ENCODE measurements at regions not wholly inside any gene's neighbourhood (a gene's known extent, or its start where the extent isn't known, plus 50 kb on each side); places are given as distances from the start of the nearest gene placed in this dataset.

- Mint-ChIP-seq H3K4me3 (ENCODE audit: unreplicated experiment) (no peak overlapping the region), H3K4me1 (ENCODE audit: low read depth, unreplicated experiment) (no peaks in the 10 kb centered on the region), H3K27me3 (ENCODE audit: low read depth, unreplicated experiment) (peaks cover 27% of the 10 kb centered on the region), H3K9me3 (ENCODE audit: unreplicated experiment) (peaks cover 4% of the 10 kb centered on the region), H3K27ac (ENCODE audit: unreplicated experiment) (no peak overlapping the region), H3K36me3 (ENCODE audit: low read depth, unreplicated experiment) (no peaks in the 10 kb centered on the region)
- Histone ChIP-seq H3K79me2 (ENCODE audit: insufficient read depth, low read length) (no peaks in the 10 kb centered on the region), H4K20me1 (ENCODE audit: insufficient read depth, low read length) (no peaks in the 10 kb centered on the region), H3K9me3 (ENCODE audit: insufficient read depth, low read depth, low read length) (no peaks in the 10 kb centered on the region), H3K4me2 (ENCODE audit: low read length) (no peak overlapping the region), H3K27ac (ENCODE audit: low read depth, low read length) (no peak overlapping the region), H3K4me3 (ENCODE audit: insufficient read depth, low read depth, low read length) (no peak overlapping the region), H2AFZ (ENCODE audit: low read depth, low read length) (no peak overlapping the region), H3K27me3 (ENCODE audit: insufficient read depth, low read length) (no peaks in the 10 kb centered on the region), H3K9ac (ENCODE audit: low read length) (no peak overlapping the region), H3K4me1 (ENCODE audit: insufficient read depth, low read length) (no peaks in the 10 kb centered on the region), H3K36me3 (ENCODE audit: insufficient read depth, low read length) (no peaks in the 10 kb centered on the region)
- TF ChIP-seq CTCF (IDR thresholded peaks at IDR 0.05; ENCODE audit: insufficient read depth, low read depth, low read length) (no peak), EZH2 (IDR thresholded peaks at IDR 0.05; ENCODE audit: insufficient read depth, low read length) (no peak)
- FAIRE-seq: no peak
- DNase-seq (ENCODE audit: low read depth): no peak
Observed at GRCh38 chr10:42995537-42995936, 81.3 kb upstream of the RET start.

DNA sequence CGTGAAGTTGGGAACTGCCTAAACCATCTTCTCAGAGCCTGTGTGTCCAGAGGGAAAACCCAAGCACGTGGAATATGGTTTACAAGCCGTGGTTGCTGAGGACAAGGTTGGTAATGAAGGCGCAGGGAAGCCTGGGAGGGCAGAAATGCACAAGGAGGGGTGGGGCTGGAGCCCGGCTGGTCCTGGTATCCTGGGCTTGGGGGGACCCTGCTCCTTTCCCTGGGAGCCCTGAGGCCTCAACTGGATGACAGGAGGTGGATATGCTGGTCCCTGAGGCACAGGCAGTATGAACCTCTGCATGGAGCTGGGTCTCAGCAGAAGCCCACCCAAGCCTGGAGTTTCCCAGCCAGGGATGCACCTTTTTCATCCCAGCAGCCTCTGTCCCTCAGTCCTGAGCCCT is 80.3 kb upstream of the RET start:
- H3K4me3 ChIP-seq (ENCODE audit: insufficient read depth, low read depth, low read length): no peak overlapping the region
- no peaks in the 10 kb centered on the region for H3K9me3 ChIP-seq (ENCODE audit: insufficient read depth, low read depth, low read length)
- Mint-ChIP-seq H3K9me3 (ENCODE audit: unreplicated experiment) (peaks cover 4% of the 10 kb centered on the region), H3K4me3 (ENCODE audit: unreplicated experiment) (no peak overlapping the region), H3K27me3 (ENCODE audit: low read depth, unreplicated experiment) (peaks cover 30% of the 10 kb centered on the region), H3K36me3 (ENCODE audit: low read depth, unreplicated experiment) (no peaks in the 10 kb centered on the region), H3K4me1 (ENCODE audit: low read depth, unreplicated experiment) (no peaks in the 10 kb centered on the region), H3K27ac (ENCODE audit: unreplicated experiment) (no peak overlapping the region)
- no peak overlapping the region for H3K4me2 ChIP-seq (ENCODE audit: low read length)
- H3K27ac ChIP-seq (ENCODE audit: low read depth, low read length): no peak overlapping the region
- no peaks in the 10 kb centered on the region for H4K20me1 ChIP-seq (ENCODE audit: insufficient read depth, low read length)
- H3K9ac ChIP-seq (ENCODE audit: low read length): no peak overlapping the region
- no peak for DNase-seq (ENCODE audit: low read depth)
- H3K79me2 ChIP-seq (ENCODE audit: insufficient read depth, low read length): no peaks in the 10 kb centered on the region
- H2AFZ ChIP-seq (ENCODE audit: low read depth, low read length): no peak overlapping the region
- H3K27me3 ChIP-seq (ENCODE audit: insufficient read depth, low read length): no peaks in the 10 kb centered on the region
- no peak for FAIRE-seq
- no peaks in the 10 kb centered on the region for H3K36me3 ChIP-seq (ENCODE audit: insufficient read depth, low read length)
- no peaks in the 10 kb centered on the region for H3K4me1 ChIP-seq (ENCODE audit: insufficient read depth, low read length)
- TF ChIP-seq EZH2 (IDR thresholded peaks at IDR 0.05; ENCODE audit: insufficient read depth, low read length) (no peak), CTCF (IDR thresholded peaks at IDR 0.05; ENCODE audit: insufficient read depth, low read depth, low read length) (no peak)

DNA sequence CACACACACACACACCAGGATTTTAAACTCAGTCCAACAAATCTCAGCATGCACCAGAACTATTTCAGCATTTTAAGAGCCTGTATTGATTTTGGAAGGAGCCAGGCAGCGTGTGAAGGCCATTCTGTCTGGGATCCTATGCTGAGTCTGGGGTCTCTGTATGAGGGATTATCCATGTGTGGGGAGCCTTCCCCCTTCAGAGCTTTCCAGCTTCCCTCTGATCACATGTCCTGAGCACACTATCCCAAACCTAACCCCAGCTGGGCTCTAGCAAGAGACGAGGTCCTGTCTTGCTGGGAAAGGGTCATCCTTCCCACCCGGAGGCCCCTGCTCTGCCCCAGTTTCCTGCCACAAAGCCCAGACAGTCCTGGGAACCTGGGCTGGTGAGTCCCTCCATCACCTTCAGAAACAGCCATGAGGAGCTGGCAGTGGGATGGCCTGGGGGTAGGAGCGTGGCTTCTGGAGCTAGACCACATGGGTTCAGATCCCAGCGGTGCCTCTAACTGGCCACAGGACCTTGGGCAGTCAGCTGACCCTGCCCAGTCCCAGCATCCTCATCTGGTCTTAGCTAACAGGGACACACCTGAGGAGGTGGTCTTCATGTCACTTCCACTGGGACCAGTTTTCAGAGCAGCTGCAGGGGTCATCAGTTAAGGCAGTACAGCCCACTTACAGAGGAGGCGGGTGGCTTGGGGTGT is 79.6 kb upstream of the RET start:
- H3K36me3 Mint-ChIP-seq (ENCODE audit: low read depth, unreplicated experiment): no peaks in the 10 kb centered on the region
- H3K36me3 ChIP-seq (ENCODE audit: insufficient read depth, low read length): no peaks in the 10 kb centered on the region
- H3K9ac ChIP-seq (ENCODE audit: low read length): no peak overlapping the region
- no peaks in the 10 kb centered on the region for H3K9me3 ChIP-seq (ENCODE audit: insufficient read depth, low read depth, low read length)
- no peak overlapping the region for H3K4me2 ChIP-seq (ENCODE audit: low read length)
- no peak overlapping the region for H2AFZ ChIP-seq (ENCODE audit: low read depth, low read length)
- no peaks in the 10 kb centered on the region for H3K4me1 Mint-ChIP-seq (ENCODE audit: low read depth, unreplicated experiment)
- TF ChIP-seq CTCF (IDR thresholded peaks at IDR 0.05; ENCODE audit: insufficient read depth, low read depth, low read length) (no peak), EZH2 (IDR thresholded peaks at IDR 0.05; ENCODE audit: insufficient read depth, low read length) (no peak)
- peaks cover 31% of the 10 kb centered on the region for H3K27me3 Mint-ChIP-seq (ENCODE audit: low read depth, unreplicated experiment)
- H3K79me2 ChIP-seq (ENCODE audit: insufficient read depth, low read length): no peaks in the 10 kb centered on the region
- no peaks in the 10 kb centered on the region for H3K4me1 ChIP-seq (ENCODE audit: insufficient read depth, low read length)
- no peak overlapping the region for H3K27ac ChIP-seq (ENCODE audit: low read depth, low read length)
- no peak overlapping the region for H3K4me3 ChIP-seq (ENCODE audit: insufficient read depth, low read depth, low read length)
- FAIRE-seq: no peak
- DNase-seq (ENCODE audit: low read depth): no peak
- no peaks in the 10 kb centered on the region for H4K20me1 ChIP-seq (ENCODE audit: insufficient read depth, low read length)
- H3K27me3 ChIP-seq (ENCODE audit: insufficient read depth, low read length): no peaks in the 10 kb centered on the region
- H3K9me3 Mint-ChIP-seq (ENCODE audit: unreplicated experiment): peaks cover 4% of the 10 kb centered on the region
- H3K27ac Mint-ChIP-seq (ENCODE audit: unreplicated experiment): no peak overlapping the region
- no peak overlapping the region for H3K4me3 Mint-ChIP-seq (ENCODE audit: unreplicated experiment)

Measured in astrocyte (in vitro differentiated cells and primary cell).